ENCODE measurements at regions not wholly inside any gene's neighbourhood (a gene's known extent, or its start where the extent isn't known, plus 50 kb on each side); places are given as distances from the start of the nearest gene placed in this dataset.
"Not testable (repeated sequence)": the region's sequence is repeated elsewhere in the genome, so short reads cannot be mapped to it uniquely, and the experiment has no call there.

DNA sequence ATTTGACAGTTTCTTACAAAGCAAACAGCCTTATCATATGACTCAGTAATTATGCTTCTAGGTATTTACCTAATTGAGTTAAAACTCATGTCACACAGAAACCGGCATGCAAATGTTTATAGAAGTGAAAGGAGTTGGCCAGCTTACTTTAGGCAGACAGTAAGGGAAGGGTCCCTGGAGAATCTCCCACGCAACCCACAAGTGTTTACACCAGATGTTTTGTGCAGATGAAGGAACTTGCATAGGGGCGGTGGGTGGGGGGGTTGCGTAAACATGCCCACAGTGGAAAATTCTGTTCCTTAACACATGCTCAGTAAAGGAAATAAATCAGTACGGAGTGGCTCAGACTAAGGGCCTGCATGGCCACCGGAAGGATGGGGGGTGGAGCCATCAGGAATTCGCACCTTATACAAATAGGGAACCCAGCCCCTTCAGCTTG is 330.5 kb upstream of the AADAT start:
- in situ Hi-C loops (cut with HindIII; ENCODE audit: low pct_unique_long_range_greater_than_20kb, low sequenced_read_pairs): no loop called here
- DNase-seq (ENCODE audit: low read depth, low spot score): no peak

DNA sequence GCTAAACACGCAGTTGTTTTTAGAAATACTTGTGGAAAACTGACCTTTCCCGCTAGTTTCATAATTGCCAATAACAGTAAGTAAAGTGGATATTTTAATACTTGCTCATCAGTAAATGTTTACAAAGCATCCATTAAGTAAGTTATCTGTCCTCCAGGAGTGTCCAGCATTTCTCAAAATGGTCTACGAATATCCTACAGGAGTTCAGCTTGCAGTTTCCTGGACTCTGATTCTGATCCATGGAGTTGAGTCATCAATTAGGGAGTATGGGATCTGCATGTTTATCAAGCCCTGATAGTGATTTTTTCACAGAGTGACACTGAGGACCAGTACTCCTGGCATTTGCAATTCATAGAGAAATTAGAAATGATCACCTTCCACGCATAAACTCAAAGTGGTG is 325.2 kb upstream of the AADAT start:
- in situ Hi-C loops (cut with HindIII; ENCODE audit: low pct_unique_long_range_greater_than_20kb, low sequenced_read_pairs): no loop called here
- DNase-seq (ENCODE audit: low read depth, low spot score): no peak

DNA sequence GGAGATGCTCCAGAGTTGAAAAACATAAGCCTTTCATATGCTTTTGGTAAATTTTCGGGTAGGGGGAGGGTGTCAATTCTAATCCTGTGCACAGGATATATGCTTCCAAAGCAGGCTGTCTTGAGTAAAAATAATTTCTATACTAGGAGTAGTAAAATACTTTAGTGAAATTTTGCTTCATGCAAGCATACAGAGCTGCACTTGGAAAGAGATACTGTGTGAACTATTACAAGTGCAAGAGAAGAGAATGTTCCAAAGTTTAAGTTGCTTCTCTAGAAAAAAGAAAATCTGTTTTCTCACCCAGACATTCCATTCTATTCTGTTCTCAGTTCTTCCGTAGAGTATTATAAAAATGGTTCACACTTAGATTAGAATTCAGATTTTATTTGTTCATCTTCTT is 324.6 kb upstream of the AADAT start:
- in situ Hi-C loops (cut with HindIII; ENCODE audit: low pct_unique_long_range_greater_than_20kb, low sequenced_read_pairs): no loop called here
- no peak for DNase-seq (ENCODE audit: low read depth, low spot score)

DNA sequence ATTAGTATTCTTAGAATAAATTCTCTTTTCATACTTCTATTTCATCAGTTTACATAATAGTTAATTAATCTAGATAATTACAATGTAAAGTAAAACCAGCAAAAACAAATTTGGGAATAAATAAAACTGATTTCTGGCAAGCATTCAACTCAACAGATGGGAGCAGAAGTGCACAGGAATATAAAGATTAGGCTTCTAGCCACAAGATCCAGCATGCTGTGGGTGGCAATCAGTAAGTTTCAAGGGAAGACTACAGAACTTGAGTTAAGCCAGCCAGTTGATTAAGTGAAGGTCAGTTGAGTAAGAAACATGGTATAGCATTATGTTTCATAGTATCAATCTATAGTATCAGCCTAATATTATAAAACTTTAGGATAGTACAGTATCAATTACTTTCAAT is 324.2 kb upstream of the AADAT start:
- in situ Hi-C loops (cut with HindIII; ENCODE audit: low pct_unique_long_range_greater_than_20kb, low sequenced_read_pairs): no loop called here
- no peak for DNase-seq (ENCODE audit: low read depth, low spot score)

DNA sequence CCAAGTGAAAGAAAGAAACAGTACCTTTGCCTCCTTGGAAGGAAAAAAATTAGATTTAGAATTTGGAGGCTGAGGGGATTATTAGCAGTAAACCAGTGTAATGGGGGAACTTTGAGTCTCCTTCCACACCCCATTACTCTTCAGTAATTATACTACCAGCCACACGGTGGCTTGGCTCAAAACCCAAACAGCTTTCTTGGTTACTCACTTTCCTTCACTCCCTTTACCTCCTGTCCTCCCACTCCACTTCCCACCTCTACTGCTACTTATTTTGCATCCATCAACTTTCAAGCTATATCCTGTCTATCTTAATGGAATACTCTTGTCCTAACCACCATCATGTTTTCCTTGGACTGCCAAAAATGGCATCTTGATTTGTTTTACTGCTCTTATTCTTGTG is 310.6 kb upstream of the AADAT start:
- in situ Hi-C loops (cut with HindIII; ENCODE audit: low pct_unique_long_range_greater_than_20kb, low sequenced_read_pairs): no loop called here
- peak; percentile 14 for DNase-seq (ENCODE audit: low read depth, low spot score)

DNA sequence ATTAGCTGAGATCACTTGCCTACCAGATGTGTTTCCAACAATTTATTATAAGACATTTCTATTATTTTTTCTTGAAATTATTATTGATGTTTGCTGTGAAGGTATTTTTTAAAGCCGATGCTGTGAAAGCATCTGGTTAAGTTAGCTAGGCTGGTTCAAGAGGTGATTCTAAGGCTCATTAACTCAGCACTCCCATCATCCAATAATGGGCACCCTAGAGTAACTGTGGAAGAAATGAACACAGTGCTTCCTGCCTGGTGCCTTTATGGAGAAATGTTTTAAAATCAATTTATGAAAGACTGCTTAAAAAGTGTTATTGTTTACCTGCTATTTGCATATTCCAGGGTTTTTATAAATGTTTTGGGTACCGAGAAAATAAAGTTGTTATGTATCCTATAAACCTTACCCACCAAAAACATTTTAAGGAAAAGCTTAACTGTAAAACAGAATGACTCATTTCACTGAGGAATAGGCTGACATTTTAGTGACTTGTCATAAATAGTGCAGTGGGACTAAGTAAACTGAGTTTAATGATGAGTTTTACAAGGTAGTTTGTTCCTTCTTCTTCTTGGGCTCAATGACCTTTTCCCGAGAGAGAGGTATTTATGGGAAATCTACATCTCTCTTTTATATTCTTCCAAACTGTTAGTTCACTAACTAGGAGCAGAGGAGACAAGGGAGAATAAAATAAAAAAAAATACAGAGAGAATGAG is 310.0 kb upstream of the AADAT start:
- DNase-seq (ENCODE audit: low read depth, low spot score): no peak
- in situ Hi-C loops (cut with HindIII; ENCODE audit: low pct_unique_long_range_greater_than_20kb, low sequenced_read_pairs): no loop called here

DNA sequence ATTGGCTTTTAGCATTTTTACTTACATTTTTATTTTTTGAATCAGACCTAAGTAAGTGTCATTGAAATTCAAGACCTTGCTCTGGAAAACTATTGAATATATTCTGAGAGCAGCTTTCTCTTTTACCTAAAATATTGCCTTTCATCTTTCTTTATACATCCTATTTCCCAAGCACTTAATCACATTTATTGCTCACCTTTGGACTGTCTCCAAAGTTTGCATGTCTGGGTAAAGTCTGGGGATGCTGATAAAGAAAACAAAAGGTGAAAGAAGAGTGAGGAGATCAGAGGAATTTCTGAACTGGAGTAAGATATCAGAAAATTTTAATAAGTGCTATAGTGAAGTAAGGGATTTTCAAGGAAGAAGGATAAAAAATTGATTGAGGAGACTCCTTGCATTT is 308.5 kb upstream of the AADAT start:
- in situ Hi-C loops (cut with HindIII; ENCODE audit: low pct_unique_long_range_greater_than_20kb, low sequenced_read_pairs): no loop called here
- DNase-seq (ENCODE audit: low read depth, low spot score): no peak

DNA sequence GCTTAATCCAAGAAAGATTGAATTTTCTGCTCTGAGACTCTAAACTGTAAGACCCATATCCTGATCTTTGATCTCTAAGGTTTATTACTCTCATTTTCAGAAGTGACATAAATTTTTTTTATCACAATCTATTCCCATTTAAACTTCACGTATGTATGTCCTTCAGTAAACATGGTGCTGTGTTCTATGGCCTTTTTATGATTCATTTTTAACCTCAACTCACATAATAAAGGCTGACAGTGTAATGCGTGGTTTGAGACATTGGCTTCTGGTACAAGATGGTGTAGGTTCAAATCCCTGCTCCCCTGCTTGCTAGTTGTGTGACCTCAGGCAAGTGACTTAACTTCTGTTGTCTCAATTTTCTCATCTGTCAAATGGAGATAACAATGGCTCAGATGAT is 306.0 kb upstream of the AADAT start:
- DNase-seq (ENCODE audit: low read depth, low spot score): no peak
- in situ Hi-C loops (cut with HindIII; ENCODE audit: low pct_unique_long_range_greater_than_20kb, low sequenced_read_pairs): no loop called here

DNA sequence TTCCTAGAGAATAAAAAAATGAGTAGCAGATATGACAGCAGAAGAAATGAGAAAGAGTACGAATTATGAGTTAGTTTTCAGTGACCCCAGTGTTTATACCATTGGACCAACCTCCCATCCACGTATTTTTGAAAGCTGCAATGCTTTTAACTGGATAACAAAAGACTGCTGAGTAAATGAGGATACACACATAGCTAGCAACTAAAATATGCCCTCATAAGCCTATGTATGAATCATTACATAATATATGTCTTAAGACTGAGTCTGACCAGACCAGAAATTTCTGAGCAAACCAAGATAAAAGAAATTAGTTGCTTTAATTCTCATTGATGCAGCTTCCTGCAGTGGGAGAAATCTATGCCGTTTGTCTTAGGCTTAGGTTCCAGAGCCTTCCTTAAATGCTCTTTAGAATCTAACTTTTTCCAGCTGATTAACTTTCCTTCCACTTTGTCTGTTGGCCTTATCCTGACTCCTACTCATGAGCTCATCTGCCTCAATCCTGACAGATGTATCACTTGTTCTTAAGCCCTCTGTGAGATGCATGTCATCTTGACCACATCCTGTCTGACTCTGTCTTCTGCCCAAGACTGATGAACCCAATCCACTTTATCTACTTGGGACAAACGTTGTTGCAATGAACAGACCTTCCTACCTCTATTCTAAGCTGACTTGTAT is 301.4 kb upstream of the AADAT start:
- no peak for DNase-seq (ENCODE audit: low read depth, low spot score)
- in situ Hi-C loops (cut with HindIII; ENCODE audit: low pct_unique_long_range_greater_than_20kb, low sequenced_read_pairs): no loop called here

DNA sequence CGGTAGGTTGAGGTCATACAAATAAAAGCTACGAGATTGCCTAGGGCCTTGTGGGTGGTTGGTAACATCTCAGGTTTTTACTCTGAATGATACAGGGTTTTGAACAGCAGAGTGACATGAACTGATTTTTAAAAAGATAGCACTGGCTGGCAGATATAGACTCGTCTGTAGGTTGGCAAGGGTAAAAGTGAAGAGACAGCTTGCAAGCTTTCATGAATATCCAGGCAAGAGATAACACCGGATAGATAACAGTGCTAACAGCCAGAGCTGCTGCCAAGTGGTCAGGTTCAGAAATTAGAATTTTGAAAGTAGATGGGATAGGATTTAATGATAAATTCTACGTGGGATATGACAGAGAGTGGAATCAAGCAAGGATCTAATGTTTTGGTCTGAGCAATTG is 299.7 kb upstream of the AADAT start:
- in situ Hi-C loops (cut with HindIII; ENCODE audit: low pct_unique_long_range_greater_than_20kb, low sequenced_read_pairs): no loop called here
- no peak for DNase-seq (ENCODE audit: low read depth, low spot score)

DNA sequence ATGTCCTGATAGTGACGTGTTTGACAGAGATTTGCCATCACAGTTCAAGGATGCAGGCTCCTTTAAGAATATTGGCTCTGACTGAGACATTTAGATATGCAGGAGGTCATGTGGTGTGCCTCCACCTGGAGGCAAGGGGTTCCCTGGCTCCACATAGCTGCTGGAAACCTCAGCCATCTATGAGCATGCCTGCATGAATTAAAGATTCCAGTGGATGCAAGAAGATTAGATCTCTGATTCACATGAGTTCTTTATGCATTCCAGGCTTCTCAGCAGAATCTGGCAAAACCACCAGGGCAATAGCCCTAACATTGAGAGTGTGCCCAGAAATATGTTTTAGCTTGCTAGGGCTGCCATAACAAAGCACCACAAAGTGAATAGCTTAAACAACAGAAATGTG is 298.5 kb upstream of the AADAT start:
- in situ Hi-C loops (cut with HindIII; ENCODE audit: low pct_unique_long_range_greater_than_20kb, low sequenced_read_pairs): no loop called here
- no peak for DNase-seq (ENCODE audit: low read depth, low spot score)

DNA sequence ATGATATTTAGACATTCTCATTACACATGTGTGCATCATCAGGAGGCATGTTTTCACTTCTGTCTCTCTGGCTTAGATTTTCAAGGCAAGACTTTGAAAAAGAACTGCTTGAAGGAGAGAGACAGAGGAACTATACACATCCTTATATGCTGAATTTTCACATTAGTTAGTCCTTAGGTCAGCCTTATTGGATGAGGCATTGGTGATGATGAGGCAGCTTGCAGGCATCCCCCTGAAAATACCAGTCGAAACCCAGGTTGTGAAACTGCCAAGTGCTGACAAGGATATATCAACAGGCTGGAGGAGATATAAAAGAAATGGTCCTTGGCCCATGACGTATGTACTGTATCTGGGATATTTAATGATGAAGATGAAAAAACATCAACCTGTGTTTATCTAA is 297.2 kb upstream of the AADAT start:
- DNase-seq (ENCODE audit: low read depth, low spot score): no peak
- in situ Hi-C loops (cut with HindIII; ENCODE audit: low pct_unique_long_range_greater_than_20kb, low sequenced_read_pairs): no loop called here

DNA sequence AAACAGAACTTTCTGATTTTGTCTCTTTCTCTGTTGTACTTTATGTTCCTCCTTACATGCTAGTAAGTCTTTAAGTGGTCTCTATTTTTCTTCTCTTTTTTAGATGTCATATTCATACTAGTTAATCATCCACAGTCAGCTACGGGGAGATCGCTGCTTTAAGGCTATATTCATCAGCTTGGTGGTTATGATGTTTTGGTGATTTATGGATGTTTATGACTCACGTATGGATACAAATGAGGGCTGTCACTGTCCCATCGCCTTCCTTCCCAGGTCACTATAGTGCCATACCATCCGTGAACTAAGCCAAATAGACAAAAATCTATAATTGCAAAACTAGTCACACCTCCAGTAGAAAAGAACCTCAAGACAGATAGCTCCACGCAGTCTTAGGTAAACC is 296.8 kb upstream of the AADAT start:
- no peak for DNase-seq (ENCODE audit: low read depth, low spot score)
- in situ Hi-C loops (cut with HindIII; ENCODE audit: low pct_unique_long_range_greater_than_20kb, low sequenced_read_pairs): no loop called here

DNA sequence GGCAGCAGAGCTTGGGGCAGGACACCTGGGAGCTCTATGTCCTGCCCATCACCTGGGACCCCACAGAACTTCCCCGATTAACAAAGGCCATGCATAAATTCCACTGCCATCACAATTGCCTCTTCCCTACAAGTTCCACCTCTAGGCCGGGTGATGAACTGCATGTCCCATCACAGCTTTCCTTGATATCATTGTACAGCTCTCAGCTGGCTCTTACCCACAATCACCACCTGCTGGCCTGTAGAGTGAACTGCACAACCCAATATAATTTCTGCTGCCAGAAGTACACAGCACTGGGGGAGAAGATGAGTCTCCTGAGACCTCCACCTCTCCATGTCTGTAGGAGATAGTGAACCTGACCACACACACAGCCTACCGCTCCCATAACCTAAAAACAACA is 285.0 kb upstream of the AADAT start:
- in situ Hi-C loops (cut with HindIII; ENCODE audit: low pct_unique_long_range_greater_than_20kb, low sequenced_read_pairs): no loop called here
- peak; percentile 82 for DNase-seq (ENCODE audit: low read depth, low spot score)

DNA sequence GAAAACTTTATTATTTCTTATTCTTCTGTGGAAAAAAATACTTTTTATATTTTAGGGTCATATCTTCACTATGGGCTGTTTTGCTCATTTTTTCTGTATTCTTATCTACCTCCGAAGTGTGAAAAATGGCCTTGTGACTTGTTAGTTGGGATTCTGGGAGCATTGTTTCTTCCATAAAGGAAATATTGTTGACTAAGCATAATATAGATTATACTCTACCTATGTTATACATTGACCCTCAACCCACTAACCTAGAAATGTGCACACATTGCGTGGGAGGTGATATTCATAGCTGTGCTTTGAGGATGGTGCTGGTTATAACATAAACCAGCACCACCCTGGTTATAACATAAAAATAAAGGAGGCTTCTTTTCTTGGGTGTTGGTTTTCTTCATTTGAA is 259.2 kb upstream of the AADAT start:
- in situ Hi-C loops (cut with HindIII; ENCODE audit: low pct_unique_long_range_greater_than_20kb, low sequenced_read_pairs): no loop called here

DNA sequence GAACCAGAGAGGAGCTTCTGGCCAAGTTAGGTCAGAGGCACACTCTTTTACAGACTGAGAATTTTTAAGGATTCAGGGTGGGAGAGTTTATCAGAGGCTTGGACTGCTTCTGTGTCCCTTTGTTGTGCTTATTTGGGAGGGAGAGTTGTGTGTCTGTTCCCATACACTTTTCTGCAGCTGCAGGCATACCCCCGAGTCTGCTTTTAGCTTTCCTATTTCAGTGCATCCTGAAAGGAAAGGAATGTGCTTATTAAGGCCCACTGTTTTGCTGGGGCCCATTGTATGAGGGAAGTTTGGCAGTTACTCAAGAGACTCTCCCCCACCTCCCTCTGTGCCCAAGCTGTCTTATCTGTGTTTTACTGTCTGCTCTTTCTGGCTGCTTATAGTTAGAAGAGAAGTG is 257.4 kb upstream of the AADAT start:
- DNase-seq (ENCODE audit: low read depth, low spot score); in situ Hi-C loops (cut with HindIII; ENCODE audit: low pct_unique_long_range_greater_than_20kb, low sequenced_read_pairs): not testable (repeated sequence)

More for the DNA sequence above, 259.2 kb upstream of the AADAT start:
- no peak for DNase-seq (ENCODE audit: low read depth, low spot score)

DNA sequence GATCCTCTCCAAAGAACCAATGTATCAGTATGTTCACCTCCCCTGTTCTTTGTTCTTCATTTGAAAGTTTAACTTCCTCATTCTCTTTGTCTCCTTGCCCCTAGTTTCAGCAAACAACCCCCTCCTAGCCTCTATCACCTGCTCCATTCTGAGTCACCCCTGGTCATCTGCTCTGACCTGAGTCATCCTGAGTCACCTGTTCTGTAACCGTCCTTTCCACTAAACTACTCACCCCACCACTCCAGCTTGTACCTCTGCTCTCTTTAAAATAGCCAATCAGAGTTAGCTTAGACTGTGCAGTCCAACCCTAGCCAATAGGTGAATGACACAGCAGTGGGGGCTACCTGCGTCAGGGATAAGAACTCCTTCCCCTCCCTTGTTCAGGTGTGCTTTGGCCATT is 249.8 kb upstream of the AADAT start:
- in situ Hi-C loops (cut with HindIII; ENCODE audit: low pct_unique_long_range_greater_than_20kb, low sequenced_read_pairs): no loop called here
- no peak for DNase-seq (ENCODE audit: low read depth, low spot score)

DNA sequence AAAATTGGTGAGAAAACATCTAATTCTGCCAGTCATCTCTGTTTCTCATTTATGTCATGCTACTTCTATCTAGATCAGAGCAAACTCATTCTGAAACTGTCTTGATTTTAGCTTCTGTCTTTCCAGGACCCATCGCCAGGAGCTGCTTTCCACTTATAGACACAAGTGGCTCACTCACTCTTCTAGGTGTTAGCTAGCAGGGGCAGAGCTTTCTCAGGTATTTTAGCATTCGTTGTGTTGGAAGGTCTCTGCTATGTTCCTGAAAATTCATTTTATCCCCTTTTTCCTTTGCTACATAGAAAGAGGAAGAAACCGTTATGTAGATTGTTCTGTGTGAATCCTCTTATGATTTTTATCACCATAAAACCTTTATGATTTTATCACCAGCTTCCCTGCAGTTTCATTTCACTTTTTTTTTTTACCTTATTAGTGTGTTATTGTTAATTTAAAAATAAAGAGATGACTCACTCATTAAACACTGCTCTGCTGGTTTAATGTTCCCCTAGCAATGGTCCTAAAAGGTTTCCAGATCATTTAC is 246.6 kb upstream of the AADAT start:
- DNase-seq (ENCODE audit: low read depth, low spot score): no peak
- in situ Hi-C loops (cut with HindIII; ENCODE audit: low pct_unique_long_range_greater_than_20kb, low sequenced_read_pairs): no loop called here

DNA sequence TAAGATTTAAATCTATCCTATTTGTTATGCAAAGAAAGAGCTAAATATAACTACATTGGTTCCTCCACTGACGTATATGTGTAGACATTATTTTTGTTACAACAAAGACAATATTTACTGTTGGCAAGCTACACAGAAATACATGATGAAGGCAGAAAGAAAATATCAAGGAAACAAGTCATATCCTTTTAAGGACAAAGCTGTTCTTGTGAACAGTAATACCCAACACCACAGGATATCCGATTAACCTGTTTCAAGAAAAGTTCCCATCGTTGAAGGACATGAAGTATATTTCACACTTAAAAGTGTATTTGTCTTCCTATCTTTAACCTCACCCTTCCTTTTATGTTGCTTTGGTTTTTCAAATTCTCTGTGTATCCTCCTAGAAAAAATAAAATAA is 235.8 kb upstream of the AADAT start:
- DNase-seq (ENCODE audit: low read depth, low spot score): no peak
- in situ Hi-C loops (cut with HindIII; ENCODE audit: low pct_unique_long_range_greater_than_20kb, low sequenced_read_pairs): no loop called here

Measured in SK-MEL-5 (cell line).